Dermis blood vessel endothelial cell (primary cell): ENCODE measurements at regions not wholly inside any gene's neighbourhood (a gene's known extent, or its start where the extent isn't known, plus 50 kb on each side); places are given as distances from the start of the nearest gene placed in this dataset.

Experiments
- DNase-seq: peaks from one replicate; pipeline ENCODE4 v3.0.0; 2010

DNA sequence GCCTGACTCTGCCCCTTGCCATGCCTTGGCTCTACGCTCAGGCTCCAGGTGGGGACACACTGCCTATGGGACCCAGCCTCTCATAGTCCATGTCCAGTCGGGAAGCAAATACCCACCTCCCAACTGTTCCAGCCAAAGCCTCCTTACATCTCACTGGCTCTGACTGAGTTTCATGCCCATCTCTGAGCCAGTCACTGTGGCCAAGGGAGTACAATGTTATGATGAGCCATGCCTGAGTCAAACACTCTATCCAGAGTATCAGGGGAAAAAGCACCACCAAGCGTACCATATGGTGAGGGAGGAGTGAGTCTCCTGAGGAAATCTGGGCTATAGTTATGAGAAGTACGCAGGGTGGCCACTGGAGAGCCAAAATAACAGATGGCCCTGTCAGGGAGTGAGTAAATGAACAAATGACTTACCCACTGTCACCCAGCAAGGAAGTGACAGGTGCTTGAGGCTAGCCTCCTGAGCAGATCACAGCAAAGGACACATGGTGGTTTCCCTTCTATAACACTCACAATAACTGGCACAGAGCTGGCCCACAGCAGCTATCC lies 236.6 kb upstream of the GJB5 start:
- no peak for DNase-seq

DNA sequence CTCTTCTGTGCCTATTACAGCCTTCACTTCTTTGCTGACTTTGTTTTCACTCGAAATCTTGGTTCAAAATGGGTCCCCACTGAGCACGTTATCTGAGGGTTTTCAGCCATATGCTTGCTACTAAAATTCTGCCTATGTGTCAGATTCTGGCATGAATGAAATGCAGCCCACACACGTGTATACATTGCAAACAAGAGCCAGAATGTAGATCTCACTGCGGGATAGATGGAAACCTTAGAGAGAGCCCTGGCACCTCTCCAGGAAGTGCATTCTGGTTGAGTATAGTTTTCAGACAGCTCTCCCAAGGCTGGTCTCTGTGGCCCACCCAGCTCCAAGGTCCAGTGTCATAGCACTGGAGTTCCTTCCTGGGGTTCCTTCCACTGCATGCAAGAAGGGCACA lies 234.7 kb upstream of the GJB5 start:
- DNase-seq, result no peak

DNA sequence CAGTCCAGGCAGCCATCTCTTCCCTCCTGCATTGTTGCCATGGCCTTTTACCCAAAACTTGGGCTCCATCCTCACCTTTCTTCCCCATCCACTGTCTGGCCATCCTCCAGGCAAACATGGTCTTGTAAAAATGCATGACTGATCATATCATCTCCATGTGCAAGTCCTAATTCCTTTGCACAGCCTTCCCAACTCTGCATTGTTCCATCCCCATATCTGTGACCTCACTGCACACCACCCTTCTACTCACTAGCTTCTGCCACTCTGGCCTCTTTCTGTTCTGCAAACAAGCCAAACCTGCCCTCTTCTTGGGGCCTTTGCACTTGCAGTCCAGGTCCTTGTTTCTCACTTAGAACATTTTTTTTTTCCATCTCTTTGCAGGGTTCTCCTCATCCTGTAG lies 230.1 kb upstream of the GJB5 start:
- no peak for DNase-seq

DNA sequence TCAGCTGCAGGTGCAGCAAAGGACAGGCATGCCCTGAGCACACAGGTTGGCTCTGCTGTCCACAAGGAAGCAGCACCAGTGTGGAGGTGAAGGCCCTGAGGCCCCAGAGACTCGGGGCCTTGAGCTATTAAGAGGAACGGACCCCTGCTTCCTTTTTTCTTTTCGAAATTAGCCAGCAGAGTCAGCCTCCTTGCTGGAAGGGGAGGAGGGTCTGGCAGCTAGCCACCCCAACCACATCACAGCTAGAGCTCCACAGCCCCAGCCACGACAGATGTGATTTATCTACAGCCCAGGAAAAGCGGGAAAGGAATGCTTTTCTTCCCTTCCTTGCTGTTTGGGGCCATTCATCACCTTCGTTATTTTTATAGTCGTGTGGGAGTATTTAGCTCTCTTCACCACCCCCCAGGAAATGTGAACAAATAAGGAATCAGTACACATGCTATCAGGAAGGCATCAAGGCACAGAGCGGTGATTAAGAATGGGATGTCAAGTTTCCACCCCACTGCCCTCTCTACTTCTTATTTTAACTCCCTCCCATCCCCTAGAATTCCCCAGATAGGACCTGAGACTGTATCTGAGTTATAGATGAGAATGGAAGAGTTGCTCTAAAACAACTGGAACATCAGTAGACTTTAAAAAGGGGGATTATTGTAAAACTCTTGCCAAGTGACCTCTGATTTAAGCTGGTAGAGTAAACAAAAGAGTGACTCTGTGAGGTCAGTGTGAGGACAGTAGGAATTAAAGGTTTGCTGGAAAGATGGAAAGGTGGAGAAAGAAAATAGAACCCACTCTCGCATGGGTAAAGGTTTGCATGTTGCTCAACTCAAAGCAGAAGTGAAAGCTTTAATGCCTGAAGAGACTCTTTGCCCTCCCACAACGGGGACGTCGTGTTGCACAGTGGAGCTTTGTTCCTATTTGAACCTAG lies 224.7 kb upstream of the GJB5 start:
- no peak for DNase-seq

DNA sequence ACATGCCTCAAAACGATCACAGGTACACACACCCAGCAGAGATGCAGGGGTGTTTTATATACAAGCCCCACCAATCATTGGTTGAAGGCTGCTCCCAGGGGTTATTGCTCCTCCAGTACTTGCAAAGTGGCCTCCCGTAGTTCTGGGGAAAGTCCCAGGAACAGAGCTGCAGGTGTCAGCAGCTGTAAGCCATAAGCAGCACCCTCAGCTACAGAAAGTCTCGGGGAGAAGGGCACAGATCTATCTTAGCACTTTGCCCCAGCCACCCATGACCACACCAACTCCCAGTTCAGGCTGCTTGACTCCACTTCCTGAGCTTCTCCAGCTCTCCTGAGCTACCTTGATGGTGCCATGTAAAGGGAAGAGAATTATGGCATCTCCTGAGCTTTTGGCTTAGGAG lies 222.7 kb upstream of the GJB5 start:
- DNase-seq, result no peak

DNA sequence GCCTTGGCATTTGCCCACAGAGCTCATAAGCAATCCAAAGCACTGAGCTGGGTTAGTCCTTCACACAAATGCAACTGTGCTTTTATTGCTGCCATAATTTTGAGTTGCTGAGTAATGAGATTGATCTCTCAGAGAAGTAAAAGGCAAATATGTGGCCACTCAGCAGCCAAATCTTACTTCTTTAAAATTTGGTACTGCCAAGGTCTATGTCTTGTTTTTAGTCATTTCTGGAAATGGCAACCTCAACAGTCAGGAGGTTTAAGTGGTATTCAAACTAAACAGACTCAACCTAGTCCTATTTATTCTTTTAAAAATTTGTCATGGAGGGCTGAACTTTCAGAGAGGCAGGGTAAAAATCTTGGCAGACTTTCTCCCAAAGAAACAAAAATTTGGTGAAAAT lies 216.4 kb upstream of the GJB5 start:
- no peak for DNase-seq

DNA sequence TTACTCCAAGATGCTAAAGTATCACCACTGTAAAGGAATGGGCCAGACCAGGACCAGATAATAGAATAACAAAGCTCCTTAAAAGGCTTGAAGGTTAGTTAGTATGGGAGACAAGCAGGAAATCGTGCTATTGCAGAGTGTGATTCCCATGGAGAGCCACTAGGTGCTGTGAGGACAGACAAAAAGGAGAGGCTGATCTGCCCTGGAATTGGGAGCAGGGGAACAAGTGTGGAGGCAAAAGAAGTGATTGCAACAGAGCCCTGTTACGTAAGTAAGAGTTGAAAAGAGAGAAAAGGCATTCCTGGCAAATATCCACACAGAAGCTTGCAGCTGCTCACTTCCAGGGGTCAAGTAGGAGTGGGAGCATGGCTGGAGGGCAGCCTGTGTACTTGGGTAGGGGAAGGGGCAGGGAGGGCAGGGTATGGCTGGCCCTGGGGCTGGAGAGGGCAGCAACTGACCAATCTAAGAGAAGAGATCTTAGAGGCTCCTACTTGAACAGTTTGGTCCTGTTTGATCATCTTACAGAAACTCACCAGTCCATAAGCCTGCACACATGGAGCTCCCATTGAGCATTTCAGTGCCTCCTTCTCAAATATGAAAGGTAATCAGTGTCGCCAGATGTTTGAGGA lies 207.7 kb upstream of the GJB5 start:
- no peak for DNase-seq

DNA sequence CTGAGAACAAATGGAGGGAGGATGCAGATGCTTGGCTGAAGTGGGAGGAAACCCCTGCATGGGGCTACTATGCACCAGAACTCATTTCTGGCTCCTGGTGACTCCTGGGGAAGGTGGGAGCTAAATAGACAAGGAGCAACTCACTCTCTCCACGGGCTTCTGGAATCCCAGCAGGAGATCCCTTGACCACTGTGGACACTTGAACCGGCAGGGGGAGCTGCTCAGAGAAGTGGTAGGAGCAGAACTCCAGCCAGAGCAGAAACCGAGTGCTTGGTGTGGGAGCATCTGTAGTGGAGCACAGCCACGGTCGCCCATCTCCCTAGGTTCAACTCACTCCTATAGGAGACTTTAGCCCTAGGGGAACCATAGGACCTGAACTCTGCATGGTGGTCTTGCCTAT lies 205.6 kb upstream of the GJB5 start:
- no peak for DNase-seq

DNA sequence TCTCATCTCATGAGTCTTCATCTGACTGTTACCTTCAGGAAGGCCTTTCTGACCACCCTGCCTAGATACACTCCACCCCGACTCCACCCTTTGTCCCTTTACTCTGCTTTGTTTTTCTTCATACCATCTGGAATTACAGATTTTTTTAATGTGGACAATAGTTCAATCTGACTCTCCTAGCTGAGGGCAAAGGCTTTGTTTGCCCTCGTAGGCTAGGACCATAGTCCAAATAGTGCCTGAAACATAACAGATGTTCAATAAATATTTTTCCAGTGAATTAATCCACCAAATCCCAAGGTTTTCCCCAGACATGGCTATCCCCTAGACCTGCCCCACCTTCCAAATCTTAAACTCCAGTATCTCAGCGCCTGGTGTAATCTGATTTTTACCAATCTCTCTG lies 176.5 kb upstream of the GJB5 start:
- DNase-seq, result no peak

DNA sequence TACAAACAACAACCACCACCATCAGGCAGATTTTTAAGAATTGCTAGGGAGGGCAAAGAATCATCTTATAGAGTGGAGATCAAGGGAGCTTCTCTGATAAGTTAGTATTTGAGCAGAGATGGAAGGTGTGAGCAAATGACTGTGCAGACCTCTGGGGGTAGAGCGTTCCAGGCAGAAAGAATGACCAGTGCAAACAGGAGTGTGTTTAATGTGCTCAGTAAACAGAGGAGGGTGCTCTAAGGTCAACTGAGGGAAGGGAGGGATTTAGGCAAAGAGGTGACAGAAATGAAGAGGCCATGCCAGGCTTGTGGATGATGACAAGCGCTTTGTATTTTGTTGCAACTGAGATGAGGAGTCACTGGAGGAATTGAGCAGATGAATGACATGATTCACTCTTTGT lies 172.5 kb upstream of the GJB5 start:
- no peak for DNase-seq

DNA sequence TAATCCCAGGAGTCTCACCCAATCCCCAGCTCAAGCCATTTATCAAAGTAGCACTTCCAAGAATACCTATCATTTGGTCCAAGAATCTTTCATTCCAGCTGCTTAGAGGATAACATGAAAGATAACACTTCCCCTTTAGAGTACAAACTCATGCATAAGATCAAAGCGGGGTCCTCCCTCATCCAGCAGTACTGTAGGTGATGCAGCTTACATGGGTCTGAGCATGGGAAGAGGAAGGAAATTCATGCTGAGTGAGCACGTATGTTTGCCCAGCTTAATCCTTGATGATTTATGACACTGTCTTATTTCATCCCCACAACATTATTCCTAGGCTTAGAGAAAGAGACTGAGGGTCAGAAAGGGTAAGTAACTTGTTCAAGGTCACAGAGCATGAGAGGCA lies 167.1 kb upstream of the GJB5 start:
- DNase-seq, result no peak

DNA sequence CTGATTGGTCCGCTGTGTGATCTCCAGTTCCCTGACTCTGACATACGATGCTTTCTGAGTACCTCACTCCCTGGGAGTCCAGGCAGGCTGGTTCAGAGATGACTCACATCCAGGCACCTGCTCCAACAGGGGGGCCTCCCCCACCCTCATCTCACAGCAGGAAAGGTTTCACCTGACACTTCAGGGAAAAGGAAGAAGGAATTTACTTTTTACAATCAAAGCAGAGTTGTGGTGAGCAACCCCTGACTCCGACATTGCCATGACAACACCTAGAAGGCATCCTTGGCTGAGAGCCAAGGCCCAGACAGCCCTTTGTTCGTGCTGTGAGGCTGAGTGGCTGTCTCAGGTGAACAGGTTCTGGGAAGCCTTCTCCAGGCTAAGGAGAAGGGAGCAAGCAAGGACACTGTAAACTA lies 164.6 kb upstream of the GJB5 start:
- peak; percentile 4 for DNase-seq

DNA sequence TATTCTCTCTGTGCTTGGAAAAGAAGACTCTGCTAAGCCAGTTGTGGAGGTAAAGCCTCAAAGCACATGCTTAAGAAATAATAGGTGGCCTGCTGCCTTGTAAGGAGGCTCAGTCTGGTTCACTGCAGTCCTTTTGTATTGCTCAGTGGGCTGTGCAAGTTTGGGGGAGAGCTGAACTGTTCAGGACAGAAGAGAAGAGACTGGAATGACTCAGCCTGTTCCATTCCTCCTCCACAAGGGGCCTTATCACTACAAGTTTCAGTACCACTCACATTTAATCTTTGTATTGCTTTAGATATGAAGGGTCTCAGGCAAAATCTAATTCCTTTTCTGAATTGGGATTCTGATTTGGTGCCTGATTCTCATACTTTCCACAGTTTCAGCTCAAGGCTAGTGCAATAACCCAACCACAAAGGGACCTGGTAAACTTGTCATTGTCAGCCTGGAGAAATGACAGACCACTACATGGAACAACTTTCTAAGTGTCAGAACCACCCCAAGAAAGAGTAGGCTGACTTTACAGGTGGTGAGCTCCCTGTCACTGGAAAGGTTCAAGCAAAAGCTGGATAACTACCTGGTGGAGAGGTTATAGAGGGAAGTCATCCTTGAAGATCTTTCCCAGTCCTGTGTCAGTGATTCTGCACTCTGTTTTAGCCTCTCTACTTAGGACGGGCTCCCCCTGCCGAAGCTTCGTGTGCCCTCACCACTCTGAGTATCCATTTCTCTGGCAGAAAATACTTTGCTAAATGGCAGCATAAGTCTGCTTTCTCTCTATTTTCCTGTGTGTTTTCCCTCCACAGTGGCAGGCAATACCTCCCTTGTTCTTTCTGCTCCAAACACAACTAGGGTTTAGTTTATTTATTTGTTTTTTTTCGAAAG lies 162.9 kb upstream of the GJB5 start:
- DNase-seq, result no peak

DNA sequence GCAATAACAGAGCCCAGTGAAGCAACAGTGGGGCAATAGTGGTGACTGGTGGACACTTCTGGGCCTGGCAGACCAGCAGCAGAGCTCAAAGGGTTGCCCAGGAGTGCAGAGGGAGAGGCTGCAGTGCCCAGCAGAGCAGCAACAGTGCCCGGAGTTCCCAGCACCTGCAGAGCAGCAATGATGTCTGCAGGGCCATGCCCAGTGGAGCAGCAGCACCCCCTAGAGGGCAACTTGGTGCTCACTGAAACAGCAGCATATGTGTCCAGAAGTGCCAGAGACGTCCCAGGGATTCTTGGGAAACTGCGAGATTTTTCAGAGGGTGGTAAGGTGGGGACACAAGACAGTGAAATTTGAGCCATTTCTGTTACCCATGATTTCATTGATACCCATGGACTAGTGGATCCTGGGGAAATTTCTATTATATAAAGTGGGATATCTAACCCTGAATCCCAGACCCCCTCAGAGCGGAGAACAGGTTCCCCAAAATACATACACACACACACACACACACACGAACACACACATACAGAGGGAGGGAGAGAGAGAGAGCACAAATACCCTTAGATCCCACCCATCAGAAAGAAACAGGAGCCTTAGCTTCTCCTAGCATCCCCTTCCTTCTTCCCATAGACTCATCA lies 156.9 kb upstream of the GJB5 start:
- DNase-seq, result peak; percentile 71

DNA sequence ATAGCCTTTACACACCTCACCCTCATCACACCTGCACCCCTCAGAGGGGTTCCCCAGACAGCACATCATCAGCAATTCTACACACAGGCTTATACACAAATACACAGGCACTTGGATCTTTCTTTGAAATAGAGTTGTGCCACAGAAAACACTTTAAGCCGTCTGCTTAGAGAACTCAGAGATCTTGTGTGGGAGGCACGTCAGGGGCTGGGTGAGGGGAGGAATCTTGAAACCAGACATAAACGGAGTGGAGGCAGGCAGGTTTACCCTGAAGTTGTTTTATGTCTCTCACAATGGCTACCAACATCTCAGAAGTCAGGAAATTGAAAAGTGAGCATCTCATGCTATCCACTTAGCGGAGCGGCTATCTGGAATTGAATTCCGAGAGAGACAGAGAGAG lies 151.9 kb upstream of the GJB5 start:
- DNase-seq, result no peak

DNA sequence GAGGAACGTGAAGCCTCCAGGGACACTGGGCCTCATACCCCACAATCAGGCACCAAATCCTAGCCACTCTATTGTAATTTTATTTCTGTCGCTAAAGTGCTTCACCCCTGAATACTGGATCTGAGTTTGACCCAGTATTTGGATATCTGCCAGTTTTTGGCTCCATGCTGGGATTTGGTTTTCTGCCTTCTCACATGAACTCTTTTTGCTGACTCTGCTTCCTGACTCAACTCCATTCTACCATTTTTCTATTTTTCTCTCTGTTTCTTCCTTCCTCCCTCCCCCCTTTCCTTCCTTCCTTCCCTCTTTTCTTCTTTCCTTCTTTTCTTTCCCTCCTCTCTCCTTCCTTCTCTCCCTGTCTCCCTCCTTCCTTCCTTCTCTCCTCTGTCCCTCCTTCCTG lies 151.3 kb upstream of the GJB5 start:
- no peak for DNase-seq

DNA sequence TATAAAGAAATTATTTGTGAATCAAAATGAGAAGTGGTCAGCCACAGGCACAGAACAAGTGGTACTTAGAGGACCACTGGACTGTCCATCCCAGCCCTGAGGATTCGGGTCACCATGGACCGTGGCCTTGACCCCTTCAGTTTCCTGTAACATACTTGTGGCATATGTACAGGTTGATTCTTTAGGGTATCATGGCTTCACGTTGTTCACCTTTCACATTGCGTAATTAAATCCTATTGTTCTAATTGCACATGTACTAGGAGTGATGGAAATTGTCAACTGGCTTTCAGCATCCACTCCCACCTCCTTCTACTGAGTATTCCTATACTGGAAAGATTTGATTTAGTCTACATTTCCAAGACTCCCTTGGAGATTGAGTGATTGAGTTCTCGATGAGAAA lies 148.3 kb upstream of the GJB5 start:
- DNase-seq, result no peak

DNA sequence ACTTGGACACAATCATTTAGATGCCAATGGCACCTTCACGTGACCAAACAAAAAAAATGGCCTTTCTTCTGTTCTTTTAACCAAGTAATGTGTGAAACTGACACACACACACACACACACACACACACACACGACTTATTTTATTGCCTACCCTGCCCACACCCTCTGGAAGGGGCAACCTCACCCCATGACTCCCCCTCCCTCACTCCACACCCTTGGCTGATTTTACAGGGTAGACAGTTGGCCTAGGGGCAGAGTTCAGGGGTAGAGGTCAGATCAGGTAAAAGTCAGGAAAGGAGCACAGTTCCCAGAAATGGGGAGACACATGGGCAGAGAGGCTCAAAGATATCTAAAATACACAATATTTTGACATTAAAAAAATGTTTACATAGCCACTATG lies 144.8 kb upstream of the GJB5 start:
- DNase-seq, result no peak

DNA sequence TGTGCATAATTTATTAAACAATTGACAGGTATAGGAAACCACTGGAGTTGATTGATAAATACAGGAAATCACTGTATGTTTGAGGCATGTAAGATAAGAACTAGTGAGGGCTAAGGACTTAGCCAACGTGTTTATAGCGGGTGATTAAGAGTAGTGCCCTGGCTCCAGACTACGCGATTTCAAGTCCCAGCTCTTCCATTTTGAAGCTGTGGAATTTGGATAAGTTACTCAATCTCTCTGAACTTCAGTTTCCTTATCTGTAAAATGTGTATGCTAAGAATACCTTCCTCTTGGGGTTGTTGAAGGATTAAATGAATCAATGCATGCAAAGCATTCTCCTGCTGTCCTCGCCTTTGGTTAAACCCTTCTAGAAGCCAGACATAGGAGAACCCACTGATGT lies 143.3 kb upstream of the GJB5 start:
- DNase-seq, result no peak

DNA sequence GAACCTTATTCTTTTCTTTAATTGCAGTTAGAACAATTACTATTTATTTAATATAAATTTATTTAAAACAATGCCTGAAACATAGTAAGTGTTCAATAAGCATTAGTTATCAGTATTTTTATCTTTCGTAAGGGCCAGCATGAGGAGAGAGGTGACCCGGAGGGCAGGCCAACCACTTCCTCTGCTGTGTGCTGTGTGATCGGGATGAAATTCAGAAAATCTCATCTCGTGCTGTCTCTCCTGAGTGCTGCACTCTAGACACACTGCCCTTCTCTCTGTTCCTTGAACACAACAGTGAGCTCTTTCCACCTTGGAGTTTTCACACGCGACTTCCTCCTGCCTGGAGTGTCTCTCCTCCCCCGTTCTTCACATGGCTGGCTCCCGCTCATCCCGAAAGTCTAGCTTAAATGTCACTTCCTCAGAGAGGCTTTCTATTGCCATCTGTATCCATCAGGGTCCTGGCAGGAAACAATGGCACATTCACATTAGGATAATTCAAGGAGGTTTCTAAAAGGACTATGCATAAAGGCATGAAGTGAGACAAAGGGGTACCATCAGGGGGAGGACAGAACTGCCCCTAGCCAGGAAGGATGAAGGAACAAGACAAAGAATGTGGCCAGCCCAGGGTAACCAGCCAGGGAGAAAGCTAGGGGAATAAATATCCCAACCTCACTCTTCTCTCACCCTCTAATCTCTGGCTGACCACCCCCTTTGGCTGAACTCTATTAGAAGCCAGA lies 142.6 kb upstream of the GJB5 start:
- no peak for DNase-seq

DNA sequence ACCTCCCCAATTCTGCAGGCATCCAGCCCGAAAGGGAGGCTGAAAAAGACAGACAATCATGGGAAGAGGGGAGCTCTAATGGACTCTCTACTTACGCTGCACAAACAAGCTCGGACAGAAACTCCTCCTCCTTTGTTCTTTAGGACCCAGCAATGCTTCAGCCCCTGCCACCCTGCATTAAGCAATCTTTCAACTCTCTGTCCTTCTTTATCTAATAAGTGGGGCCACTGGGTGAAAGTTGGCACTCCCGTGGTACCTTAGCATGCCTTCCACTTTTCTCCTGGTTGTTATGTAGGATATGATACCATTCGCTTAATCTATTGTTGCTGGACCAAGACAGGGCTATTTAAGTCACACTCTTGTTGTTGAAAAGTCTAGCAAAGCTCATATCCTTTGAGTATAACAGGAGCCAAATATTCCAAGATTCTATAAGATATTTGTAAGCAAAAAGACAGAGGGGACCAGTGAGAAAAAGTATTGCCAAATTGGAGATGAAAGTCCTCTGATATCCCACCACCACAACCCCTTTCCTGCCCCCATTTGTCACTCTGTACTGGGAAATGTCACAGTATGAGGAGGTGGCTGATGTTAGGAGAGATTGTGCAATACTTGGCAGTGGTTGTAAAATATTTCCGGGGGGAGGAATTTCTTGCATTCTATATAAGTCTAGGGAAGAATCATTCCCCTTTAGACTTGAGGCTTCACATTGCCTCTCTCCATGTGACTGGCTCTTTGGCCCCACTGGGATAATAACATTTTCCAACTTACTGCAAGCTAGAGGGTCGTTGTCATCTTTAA lies 137.3 kb upstream of the GJB5 start:
- no peak for DNase-seq
